RWPE1 (cell line): ENCODE measurements at regions not wholly inside any gene's neighbourhood (a gene's known extent, or its start where the extent isn't known, plus 50 kb on each side); places are given as distances from the start of the nearest gene placed in this dataset.

Experiments used
- CTCF ChIA-PET: fragments of 350-600 bp; sonication (Branson Sonifier 250); formaldehyde crosslinking; extraction: SDS; loops from one replicate; lab custom pipeline; 2021; lab: Yijun Ruan, JAX
- POLR2A ChIA-PET: fragments of 400-600 bp; formaldehyde crosslinking; extraction: SDS; loops from one replicate; lab custom pipeline; 2020; ENCODE audit warnings: antibody characterized with exemption; ENCODE audit not compliant: low non-redundant PET; lab: Yijun Ruan, JAX
- DNase-seq: peaks from one replicate; pipeline ENCODE4 v3.0.0; 2012; ENCODE audit warnings: low spot score
- H3K27ac ChIP-seq: fragments of 450-650 bp; 2 replicates; pipeline ENCODE4 v1.5.1; 2017
- TF ChIP-seq, protein P1 (sequence below): fragments of 450-650 bp; conservative IDR thresholded peaks from 2 replicates; pipeline ENCODE4 v1.5.1; 2017; ENCODE audit warnings: low read depth, mild to moderate bottlenecking

DNA sequence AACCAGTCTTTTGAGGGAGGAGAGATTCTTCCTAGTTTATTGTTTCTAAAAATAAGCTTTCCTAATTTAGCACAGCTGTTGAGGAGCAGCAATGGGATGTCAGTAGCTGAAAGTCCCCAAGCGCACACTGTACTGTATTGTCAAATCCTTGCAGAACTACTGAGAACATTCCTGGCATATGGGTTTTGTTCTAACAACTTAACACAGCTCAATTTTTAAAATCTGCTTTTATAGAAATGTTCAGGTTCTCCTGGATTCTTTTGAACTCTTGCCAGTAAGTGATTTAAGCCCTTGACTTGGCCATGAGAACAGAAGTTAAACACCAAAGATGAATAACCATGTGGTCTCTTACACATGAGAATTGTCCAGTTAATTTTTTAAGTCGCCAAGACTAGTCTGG, 218.6 kb downstream of the FAT3 start:
- POLR2A ChIA-PET, result no interaction called here
- no peak for DNase-seq
- CTCF ChIA-PET, result interaction anchor here (0.6 kb wide), 1 partner anchor 19 kb away, joined by 3 read pairs; no protein-coding TSS in a partner anchor
- H3K27ac ChIP-seq, result no peak overlapping the region
- TF ChIP-seq, protein P1, sequence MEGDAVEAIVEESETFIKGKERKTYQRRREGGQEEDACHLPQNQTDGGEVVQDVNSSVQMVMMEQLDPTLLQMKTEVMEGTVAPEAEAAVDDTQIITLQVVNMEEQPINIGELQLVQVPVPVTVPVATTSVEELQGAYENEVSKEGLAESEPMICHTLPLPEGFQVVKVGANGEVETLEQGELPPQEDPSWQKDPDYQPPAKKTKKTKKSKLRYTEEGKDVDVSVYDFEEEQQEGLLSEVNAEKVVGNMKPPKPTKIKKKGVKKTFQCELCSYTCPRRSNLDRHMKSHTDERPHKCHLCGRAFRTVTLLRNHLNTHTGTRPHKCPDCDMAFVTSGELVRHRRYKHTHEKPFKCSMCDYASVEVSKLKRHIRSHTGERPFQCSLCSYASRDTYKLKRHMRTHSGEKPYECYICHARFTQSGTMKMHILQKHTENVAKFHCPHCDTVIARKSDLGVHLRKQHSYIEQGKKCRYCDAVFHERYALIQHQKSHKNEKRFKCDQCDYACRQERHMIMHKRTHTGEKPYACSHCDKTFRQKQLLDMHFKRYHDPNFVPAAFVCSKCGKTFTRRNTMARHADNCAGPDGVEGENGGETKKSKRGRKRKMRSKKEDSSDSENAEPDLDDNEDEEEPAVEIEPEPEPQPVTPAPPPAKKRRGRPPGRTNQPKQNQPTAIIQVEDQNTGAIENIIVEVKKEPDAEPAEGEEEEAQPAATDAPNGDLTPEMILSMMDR, result no peak

DNA sequence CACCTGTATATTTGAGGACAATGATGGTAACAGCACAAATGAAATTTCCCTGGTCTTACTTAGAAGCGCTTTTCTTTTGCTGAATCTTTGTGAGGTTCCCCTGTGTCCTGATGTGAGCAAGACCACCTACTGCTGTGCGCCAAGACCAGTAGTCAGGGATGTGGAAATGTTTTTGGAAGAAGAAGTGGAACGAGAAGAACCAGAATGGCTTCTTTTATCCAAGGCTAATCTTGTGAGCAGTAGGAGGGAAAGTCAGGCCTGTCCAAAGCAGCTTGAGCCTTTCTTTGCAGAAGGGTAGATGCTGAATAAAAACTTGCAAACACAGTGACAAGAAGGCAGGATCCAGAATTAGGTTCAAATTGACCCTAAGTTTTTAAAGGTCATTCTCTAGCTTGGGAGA, 223.0 kb downstream of the FAT3 start:
- ChIA-PET CTCF (interaction anchor here (0.6 to 0.7 kb wide), 2 partner anchors 107 to 488 kb away, joined by 3 read pairs; no protein-coding TSS in a partner anchor), POLR2A (no interaction called here)
- no peak for DNase-seq
- no peak overlapping the region for H3K27ac ChIP-seq
- TF ChIP-seq, protein P1, result no peak

DNA sequence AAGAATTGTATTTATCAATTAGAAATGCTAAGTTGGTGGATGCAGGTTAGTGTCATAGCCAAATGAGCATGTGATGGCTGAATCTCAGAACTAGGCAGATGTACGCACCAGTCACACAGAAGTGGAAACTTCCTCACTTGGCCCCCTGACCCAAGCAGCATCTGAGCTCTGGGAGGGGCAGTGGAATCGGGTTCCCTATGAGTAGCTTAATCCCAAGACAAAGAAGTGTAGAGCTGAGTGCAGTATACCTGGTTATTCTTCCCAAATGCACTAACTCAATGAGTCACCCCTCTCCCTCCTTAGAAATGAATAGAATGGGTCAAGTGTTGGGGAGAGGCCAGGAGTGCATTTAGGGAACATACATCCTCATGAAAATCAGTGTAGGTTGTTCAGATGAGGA, 224.6 kb downstream of the FAT3 start:
- peak; percentile 4 for DNase-seq
- CTCF ChIA-PET, result no interaction called here
- H3K27ac ChIP-seq, result no peak overlapping the region
- TF ChIP-seq, protein P1, result no peak
- POLR2A ChIA-PET, result no interaction called here

DNA sequence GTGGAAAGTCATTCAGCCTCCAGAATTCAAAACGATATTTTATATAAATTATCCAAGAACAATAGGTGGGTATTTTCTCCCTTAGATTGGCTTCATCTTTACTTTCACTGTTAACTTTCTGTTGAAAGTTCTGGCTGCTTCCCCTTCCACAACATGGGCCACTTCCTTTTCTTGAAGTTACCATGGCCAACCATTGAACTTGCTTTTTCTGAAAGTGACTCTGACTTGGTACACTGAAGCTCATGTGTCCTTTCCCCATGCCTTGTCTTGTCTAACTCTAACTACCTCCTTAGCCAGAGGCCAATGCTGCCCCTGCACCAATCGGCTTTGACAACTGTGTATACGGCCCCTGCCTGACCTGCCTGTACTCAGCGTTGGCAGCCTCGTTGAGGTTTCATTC, 225.2 kb downstream of the FAT3 start:
- POLR2A ChIA-PET, result no interaction called here
- DNase-seq, result no peak
- CTCF ChIA-PET, result no interaction called here
- no peak overlapping the region for H3K27ac ChIP-seq
- TF ChIP-seq, protein P1, result no peak

DNA sequence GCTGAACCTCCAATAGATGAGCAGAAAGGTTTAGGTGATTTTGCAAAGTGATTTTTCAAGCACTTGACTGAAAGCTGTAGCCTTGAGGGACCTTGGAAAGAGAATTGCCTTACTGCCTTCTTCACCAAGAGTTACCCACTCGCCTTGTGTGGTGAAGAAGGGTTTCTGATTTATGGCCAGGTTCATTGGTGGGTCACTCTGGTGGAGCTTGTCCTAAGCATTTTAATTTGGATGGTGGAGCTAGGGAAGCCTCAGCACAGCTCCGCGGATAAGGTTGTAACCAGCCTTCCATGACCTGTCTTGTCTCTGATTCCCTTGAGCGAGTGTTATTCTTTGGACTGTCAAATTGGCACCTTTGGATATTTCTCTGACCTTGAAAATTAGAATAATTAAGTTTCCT, 226.4 kb downstream of the FAT3 start:
- ChIA-PET CTCF (no interaction called here), POLR2A (no interaction called here)
- TF ChIP-seq, protein P1, result no peak
- no peak for DNase-seq
- no peak overlapping the region for H3K27ac ChIP-seq

DNA sequence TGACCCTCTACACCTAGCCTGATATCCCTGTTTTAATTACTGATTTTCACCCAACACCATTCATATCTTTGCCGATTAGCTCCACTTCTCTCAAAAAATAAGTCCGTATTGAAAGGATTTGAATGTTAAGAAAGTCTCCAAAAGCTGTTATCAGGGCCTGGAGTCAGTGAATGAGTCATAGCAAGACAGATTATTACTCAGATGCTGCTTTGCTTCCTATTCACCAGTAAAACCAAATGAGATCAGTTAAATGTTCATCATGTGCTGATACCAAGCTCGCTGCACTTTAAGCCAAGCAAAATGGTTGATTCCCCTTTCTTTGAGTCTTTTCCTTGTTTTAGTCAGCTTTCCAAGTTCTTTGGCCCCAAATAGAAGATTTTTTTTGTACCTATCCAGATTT, 228.4 kb downstream of the FAT3 start:
- TF ChIP-seq, protein P1, result no peak
- H3K27ac ChIP-seq, result no peak overlapping the region
- ChIA-PET CTCF (interaction anchor here (0.6 to 0.7 kb wide), 2 partner anchors 19 to 34 kb away, joined by 3 to 8 read pairs; no protein-coding TSS in a partner anchor), POLR2A (no interaction called here)
- peak; percentile 34 for DNase-seq
